ENCODE measurements at regions not wholly inside any gene's neighbourhood (a gene's known extent, or its start where the extent isn't known, plus 50 kb on each side); places are given as distances from the start of the nearest gene placed in this dataset.

GRCh38 chr12:127280393-127281275 is 986.3 kb upstream of the TMEM132C start:
- ChIA-PET POLR2A (ENCODE audit: low non-redundant PET) (no interaction called here), CTCF (interaction anchor here (0.6 to 1.4 kb wide), 4 partner anchors 14 to 297 kb away, joined by 3 to 7 read pairs (median 4); no protein-coding TSS in a partner anchor)
- TF ChIP-seq CTCF (conservative IDR thresholded peaks at IDR 0.05; ENCODE audit: low read depth), result peak; percentile 68
- DNase-seq (ENCODE audit: low spot score), result peak; percentile 43
- H3K27ac ChIP-seq, result no peak overlapping the region

- DNase-seq (ENCODE audit: low spot score), result no peak
- H3K27ac ChIP-seq, result no peak overlapping the region
- ChIA-PET POLR2A (ENCODE audit: low non-redundant PET) (no interaction called here), CTCF (no interaction called here)
- TF ChIP-seq CTCF (conservative IDR thresholded peaks at IDR 0.05; ENCODE audit: low read depth), result no peak
Measured at GRCh38 chr12:127282786-127283565, 984.0 kb upstream of the TMEM132C start.

- no peak overlapping the region for H3K27ac ChIP-seq
- no peak for DNase-seq (ENCODE audit: low spot score)
- no peak for TF ChIP-seq CTCF (conservative IDR thresholded peaks at IDR 0.05; ENCODE audit: low read depth)
- ChIA-PET CTCF (interaction anchor here (0.5 kb wide), 1 partner anchor 78 kb away, joined by 4 read pairs; no protein-coding TSS in a partner anchor), POLR2A (ENCODE audit: low non-redundant PET) (no interaction called here)
Measured at GRCh38 chr12:127284021-127284420, 982.9 kb upstream of the TMEM132C start.

GRCh38 chr12:127284870-127285431 is 982.0 kb upstream of the TMEM132C start:
- ChIA-PET POLR2A (ENCODE audit: low non-redundant PET) (no interaction called here), CTCF (no interaction called here)
- TF ChIP-seq CTCF (conservative IDR thresholded peaks at IDR 0.05; ENCODE audit: low read depth), result no peak
- no peak overlapping the region for H3K27ac ChIP-seq
- DNase-seq (ENCODE audit: low spot score), result no peak

GRCh38 chr12:127286281-127286680 is 980.7 kb upstream of the TMEM132C start:
- H3K27ac ChIP-seq, result no peak overlapping the region
- DNase-seq (ENCODE audit: low spot score), result no peak
- ChIA-PET CTCF (no interaction called here), POLR2A (ENCODE audit: low non-redundant PET) (no interaction called here)
- TF ChIP-seq CTCF (conservative IDR thresholded peaks at IDR 0.05; ENCODE audit: low read depth), result no peak

- TF ChIP-seq CTCF (conservative IDR thresholded peaks at IDR 0.05; ENCODE audit: low read depth), result no peak
- DNase-seq (ENCODE audit: low spot score), result no peak
- POLR2A ChIA-PET (ENCODE audit: low non-redundant PET), result no interaction called here
- no peak overlapping the region for H3K27ac ChIP-seq
- CTCF ChIA-PET, result interaction anchor here (0.6 kb wide), 1 partner anchor 1264 kb away, joined by 5 read pairs; no protein-coding TSS in a partner anchor
Measured at GRCh38 chr12:127287256-127287655, 979.7 kb upstream of the TMEM132C start.

Data from RWPE1 (cell line).